EL (cell line): ENCODE measurements at regions not wholly inside any gene's neighbourhood (a gene's known extent, or its start where the extent isn't known, plus 50 kb on each side); places are given as distances from the start of the nearest gene placed in this dataset.
"Not testable (repeated sequence)": the region's sequence is repeated elsewhere in the genome, so short reads cannot be mapped to it uniquely, and the experiment has no call there.

Source experiments
- DNase-seq: peaks from one replicate; pipeline ENCODE4 v3.0.0-alpha.2; 2016

- no peak for DNase-seq
Observed at GRCh38 chrX:113726009-113726408, 857.9 kb upstream of the HTR2C start.

DNA sequence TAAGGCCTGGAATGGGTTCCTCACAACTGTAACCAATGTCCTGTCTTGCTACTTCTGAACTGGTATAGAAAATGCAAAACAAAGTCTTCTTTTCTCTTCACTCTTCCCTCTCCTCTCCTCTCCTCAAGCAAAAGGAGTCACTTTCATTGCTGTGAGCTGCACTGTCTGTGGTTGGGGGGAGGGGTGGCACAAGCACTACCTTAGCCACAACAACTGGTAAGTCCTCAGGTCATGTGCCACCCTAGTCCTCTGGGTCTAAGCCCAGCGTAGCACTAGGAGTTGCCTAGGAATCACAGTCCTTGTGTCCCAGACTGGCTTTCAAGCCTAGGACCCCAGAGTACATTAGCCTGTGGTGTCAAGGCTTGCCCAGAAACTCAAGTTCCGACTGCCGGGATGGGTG is 859.3 kb upstream of the AMOT start:
- no peak for DNase-seq

GRCh38 chrX:113675278-113675677 is 834.6 kb upstream of the AMOT start:
- DNase-seq = no peak

DNA sequence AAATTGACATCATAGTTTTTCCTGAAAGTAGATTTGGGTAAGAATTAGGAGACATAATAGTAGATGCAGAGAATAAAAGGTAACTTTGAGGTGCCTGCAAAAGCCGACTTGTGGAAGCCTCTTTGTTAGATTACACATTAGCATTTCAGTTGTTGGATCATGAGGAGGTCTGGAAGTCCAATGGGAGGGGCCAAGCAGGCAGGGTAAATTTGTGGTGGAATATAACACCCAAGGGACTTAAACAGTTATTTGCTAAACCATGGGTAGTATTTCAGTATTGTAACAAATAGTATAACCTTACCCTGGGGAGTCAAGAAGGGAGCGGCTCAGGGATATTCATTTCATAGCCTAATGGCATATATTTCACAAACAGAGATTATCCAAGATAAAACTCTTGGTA is 810.7 kb upstream of the AMOT start:
- no peak for DNase-seq

DNA sequence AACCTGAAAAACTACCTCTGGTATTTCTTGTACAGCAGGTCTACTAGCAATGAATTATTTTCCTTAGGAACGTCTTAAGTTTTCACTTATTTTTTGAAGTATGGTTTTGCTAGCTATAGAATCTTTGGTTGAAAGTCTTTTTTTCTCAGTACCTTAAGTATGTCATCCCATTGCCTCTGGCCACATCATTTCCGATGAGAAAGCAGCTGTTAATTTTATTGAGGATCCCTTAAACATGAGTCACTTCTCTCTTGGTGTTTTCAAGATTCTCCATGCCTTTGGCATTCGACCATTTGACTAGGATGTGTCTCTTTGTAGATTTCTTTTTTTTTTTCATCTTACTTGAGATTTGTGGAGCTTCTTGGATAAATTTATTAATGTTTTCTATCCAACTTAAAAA is 803.8 kb upstream of the AMOT start:
- peak; percentile 32 for DNase-seq

GRCh38 chrX:113634565-113634964 is 793.9 kb upstream of the AMOT start:
- no peak for DNase-seq

GRCh38 chrX:113629326-113629725 is 788.7 kb upstream of the AMOT start:
- DNase-seq = no peak

DNA sequence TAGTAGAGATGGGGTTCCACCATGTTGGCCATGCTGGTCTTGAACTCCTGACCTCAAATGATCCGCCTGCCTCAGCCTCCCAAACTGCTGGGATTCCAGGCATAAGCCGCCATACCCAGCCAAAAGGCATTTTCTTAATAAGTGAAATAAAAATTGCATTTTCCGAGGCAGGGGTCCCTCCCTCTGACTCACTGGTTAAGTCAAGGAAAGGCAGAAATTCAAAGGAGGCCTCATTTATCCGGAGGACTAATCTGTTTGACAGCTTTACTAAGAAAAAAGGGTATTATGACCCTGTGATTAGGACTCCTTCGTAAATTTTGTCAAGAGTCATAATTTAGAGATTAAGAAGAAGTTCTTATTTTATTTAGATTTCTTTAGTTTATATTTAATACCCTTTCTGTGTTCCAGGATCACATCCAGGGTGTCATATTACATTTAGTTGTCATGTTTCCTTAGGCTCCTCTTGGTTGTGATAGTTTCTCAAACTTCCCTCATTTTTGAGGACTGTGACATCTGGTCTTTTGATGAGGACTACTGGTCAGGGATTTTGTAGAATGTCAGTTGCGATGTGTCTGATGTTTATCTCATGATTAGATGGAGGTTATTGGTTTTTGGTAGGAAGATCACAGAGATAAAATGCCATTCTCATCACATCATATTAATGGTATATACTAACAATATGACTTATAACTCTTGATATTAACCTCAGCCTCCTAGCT is 753.7 kb upstream of the AMOT start:
- DNase-seq = peak; percentile 8

DNA sequence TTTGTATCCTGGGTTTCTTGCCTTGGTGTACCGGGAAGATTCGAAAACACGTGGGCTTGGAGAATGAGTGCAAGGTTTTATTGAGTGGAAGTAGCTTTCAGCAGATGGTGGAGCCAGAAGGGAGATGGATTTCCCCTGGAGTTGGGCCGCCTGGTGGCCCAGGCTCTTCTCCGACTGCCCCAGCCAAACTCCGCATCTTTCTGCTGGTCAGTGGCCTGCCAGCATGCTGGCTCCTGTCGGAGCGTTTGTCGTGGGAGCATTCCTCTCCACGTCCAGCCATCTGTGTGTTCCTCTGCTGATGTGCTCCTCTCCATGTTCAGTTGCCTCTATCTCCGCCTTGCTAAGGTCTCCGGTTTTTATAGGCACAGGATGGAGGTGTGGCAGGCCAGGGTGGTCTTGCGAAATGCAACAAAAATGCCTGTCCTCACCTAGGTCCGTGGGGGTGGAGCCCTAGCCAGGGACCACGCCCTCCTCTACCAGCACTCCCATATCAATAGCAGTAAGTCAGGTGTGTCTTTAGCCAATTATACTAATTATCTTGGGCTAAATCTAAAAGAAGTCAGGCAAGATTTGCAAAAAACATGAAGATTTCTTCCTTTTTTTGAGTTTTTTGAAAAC is 745.8 kb upstream of the AMOT start:
- DNase-seq = no peak

DNA sequence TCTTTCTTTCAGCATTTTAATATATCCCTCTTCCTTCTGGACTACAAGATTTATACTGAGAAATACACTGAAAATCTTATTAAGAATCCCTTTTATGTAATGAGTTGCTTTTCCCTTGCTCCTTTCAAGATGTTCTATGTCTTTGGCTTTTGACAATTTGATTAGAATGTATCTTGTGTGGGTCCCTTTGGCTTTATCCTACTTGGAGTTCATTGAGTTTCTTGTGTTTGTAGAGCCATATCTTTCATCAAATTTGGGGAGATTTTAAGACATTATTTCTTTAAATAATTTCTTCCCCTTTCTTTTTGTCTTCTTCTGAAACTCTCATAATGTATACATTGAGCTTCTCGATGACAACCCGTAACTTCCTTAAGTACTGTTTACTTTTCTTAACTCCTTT is 739.9 kb upstream of the AMOT start:
- no peak for DNase-seq

DNA sequence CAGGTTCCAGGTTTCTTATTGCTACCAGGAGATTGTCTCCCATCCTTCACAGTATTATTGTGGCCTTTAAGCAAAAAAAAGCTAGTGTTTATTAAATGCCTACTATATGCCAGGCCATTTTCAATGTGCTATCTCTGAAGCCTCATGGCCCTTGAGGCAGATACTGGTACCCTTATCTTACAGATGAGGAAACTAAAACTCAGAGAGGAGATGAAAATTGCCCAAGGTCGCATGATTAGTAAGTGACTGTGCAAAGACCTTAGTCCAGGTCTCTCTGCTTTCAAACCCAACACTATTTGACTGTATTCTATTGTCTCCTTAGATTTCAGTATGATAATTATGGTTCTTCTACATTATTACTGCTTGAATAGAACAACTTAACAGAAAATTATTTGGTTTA is 717.9 kb upstream of the AMOT start:
- no peak for DNase-seq

GRCh38 chrX:113551919-113552318 is 711.3 kb upstream of the AMOT start:
- no peak for DNase-seq

DNA sequence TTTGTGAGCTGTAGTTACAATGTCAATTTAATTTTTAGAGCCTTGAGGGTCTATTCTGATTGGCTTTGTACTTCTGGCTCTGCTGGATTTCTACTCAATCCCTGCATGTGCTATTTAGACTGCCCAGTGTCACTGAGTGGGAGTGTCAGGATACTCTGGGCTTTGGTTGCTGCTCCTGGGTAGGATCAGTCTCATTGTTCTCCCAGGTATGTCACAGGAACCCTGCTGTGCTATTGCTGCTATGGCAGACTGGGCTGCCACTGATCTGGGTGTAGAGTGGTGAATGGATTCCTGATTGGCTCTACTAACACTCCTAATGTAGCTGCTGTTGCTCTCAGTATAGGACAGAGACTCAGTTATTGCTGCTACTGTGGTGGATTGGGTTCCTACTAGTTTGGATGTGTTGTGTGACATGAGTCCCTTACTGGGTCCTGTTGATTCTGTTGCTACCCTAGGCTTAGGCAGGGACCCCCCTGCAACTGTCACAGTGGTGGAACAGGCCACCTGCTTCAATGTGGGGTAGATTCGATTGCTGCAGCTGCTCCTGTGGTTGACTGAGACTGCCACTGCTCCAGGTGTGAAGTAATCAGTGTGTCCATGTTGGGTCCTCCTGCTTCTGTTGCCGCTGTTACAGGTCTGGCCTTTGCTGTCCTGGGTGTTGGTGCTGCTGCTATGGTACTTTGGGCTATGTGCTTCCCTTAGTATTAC is 707.8 kb upstream of the AMOT start:
- DNase-seq = no peak

GRCh38 chrX:113545040-113545439 is 704.4 kb upstream of the AMOT start:
- no peak for DNase-seq

- no peak for DNase-seq
Observed at GRCh38 chrX:113539599-113540356, 699.1 kb upstream of the AMOT start.

DNA sequence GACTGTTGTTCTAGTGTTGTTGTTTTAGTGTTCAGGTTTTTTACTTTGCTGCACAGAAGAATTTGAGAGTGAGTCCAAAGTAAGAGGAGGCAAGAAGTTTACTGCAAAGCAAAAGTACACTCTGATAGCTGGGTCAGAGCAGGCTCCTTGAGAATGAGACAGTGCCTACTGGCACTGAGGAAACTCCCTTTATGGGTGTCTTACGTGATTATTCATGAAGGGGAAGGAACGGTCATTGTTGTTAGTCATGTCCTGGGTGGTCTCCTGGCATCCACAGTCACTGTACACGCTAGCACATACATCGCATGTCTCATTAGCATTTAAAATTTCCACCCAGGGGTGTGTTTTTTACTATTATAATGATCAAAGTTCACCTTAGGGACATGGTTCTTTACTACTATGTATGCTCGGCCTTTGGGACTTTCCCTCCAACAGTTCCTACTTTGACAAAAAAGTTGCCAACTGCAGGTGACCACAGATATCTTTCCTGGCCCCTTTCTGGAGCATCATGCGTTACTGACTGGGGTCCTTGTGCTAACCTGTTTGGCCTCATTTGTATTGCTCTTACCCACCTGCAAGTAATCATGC is 688.9 kb upstream of the AMOT start:
- no peak for DNase-seq

GRCh38 chrX:113522814-113523213 is 682.2 kb upstream of the AMOT start:
- no peak for DNase-seq

- DNase-seq = no peak
Observed at GRCh38 chrX:113514906-113515305, 674.3 kb upstream of the AMOT start.

DNA sequence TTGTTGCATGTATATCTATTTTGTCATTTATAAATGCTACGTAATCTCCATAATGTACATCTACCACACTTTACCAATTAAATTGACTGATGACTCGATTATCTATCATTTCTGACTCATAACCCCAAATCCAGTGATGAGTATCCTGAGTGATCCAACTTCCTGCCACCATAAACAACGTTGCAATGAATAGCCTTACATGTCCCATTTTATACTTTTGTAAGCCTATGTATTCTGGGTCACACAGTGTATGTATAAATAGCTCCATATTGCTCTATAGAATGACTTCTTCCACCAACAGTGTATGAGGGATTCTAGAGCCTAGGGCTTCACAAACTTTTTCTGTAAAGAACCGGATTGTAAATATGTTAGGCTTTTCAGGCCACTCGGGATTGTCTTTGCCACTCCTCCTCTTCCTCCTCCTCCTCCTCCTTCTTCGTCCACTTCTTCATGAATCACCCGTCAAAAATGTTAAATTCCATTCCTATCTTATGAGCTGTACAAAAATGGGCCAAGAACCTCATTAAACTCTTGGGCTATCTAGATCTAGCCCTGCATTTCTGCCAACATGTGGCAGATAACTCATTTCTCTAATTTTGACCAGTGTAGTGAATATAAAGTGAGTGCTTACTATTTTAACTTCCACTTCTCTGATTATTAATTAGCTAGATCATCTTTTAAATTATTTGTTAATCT is 672.2 kb upstream of the AMOT start:
- peak; percentile 70 for DNase-seq

DNA sequence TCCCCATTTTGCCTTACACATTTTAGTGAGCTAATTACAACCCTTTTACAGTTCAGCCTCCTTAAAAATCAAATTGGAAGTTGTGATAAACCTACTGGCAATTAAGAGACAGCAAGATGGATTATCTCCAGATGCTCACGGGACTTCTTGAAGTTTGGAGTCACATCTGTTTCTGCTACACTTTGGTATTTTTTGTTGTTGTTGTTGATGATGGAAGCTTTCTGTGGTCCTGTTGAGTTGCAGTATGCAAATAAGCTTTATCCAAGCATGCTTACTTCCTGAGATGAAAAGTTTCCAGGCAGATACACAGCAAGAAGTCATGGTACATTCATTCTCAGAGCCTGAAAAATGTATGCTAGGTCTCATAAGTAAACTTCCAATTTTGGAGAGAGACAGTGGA is 670.0 kb upstream of the AMOT start:
- DNase-seq = no peak

DNA sequence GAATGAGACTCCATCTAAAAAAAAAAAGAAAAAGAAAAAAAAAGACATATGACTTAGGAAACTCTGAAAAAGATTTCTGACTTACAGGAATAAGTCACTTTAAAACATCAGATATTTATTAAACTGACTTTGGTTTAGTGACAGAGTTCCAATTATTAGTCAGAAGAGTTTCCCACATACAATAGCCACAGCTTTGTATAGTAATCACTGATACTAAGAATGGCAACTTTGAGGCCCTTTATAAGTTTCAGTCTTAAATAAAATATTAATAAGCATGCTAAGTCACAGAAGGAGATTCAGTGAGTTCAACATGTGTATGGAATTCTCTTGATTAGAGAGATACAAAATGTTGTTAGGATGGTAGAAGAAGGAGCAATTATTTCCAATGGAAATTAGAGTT is 652.3 kb upstream of the AMOT start:
- no peak for DNase-seq

GRCh38 chrX:113473418-113473817 is 632.8 kb upstream of the AMOT start:
- DNase-seq = no peak

DNA sequence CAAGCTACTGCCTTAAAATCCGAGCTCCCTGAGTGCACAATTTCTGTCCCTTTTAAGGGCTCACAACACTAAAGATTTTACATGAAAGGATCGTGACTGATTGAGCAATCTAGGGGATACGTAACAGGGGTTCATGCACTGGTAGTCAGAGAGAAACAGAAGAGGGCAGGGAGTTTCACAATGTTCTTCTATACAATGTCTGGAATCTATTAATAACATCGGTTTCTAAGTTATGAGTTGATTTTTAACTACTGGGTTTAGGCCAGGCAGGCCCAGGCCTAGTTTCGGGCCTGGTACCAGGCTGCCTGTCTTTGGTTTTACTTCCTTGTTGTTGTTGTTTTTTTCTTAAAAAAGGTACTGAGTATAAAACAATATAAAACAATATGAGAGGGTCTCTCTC is 632.4 kb upstream of the AMOT start:
- DNase-seq = not testable (repeated sequence)
